Keratinocyte (primary cell): ENCODE measurements at regions not wholly inside any gene's neighbourhood (a gene's known extent, or its start where the extent isn't known, plus 50 kb on each side); places are given as distances from the start of the nearest gene placed in this dataset.

ENCODE experiments used
- DNase-seq: peaks from one replicate; pipeline ENCODE4 v3.0.0-alpha.2; 2011; ENCODE audit warnings: low read depth, missing footprints, low spot score
- FAIRE-seq: peaks from 2 replicates; lab custom pipeline; 2011; peaks lifted over from hg19 to GRCh38; lab: Jason Lieb, UNC
- H2AFZ ChIP-seq: 2 replicates; pipeline ENCODE4 v1.6.0; 2012; ENCODE audit warnings: low read length, control low read depth, inconsistent platforms; ENCODE audit not compliant: control insufficient read depth
- H3K27ac ChIP-seq: 2 replicates; pipeline ENCODE4 v1.5.1; 2011; ENCODE audit warnings: low read length; ENCODE audit not compliant: control insufficient read depth, insufficient read depth
- H3K27me3 ChIP-seq: 3 replicates; pipeline ENCODE4 v1.6.0; 2011; ENCODE audit warnings: low read length; ENCODE audit not compliant: control insufficient read depth, insufficient read depth; ENCODE audit errors: extremely low read depth
- H3K36me3 ChIP-seq, 2 experiments: 2 replicates in 1 of 2; 3 replicates in 1 of 2; pipeline ENCODE4 v1.5.1; 2011; ENCODE audit warnings: low read length in 2 of 2, mild to moderate bottlenecking in 1 of 2; ENCODE audit not compliant: control insufficient read depth in 2 of 2, insufficient read depth in 2 of 2; ENCODE audit errors: extremely low read depth in 1 of 2
- H3K4me1 ChIP-seq: 3 replicates; pipeline ENCODE4 v1.5.1; 2011; ENCODE audit warnings: low read length; ENCODE audit not compliant: control insufficient read depth, insufficient read depth; ENCODE audit errors: extremely low read depth
- H3K4me2 ChIP-seq: 3 replicates; pipeline ENCODE4 v1.6.0; 2011; ENCODE audit warnings: low read depth, low read length; ENCODE audit not compliant: control insufficient read depth, insufficient read depth; ENCODE audit errors: extremely low read depth
- H3K4me3 ChIP-seq, 3 experiments: fragments of 200-600 bp in 1 of 3; sonication (generic) in 1 of 3; 2 replicates in 2 of 3; 3 replicates in 1 of 3; pipeline ENCODE4 v1.5.1; 2011 to 2016; ENCODE audit warnings: low read length in 3 of 3, mild to moderate bottlenecking in 3 of 3, control low read depth in 2 of 3, inconsistent platforms in 1 of 3, low read depth in 1 of 3, mixed read lengths in 1 of 3, mixed run types in 1 of 3, moderate library complexity in 1 of 3; ENCODE audit not compliant: control insufficient read depth in 2 of 3, insufficient read depth in 2 of 3; ENCODE audit errors: extremely low read depth in 1 of 3
- H3K79me2 ChIP-seq: 2 replicates; pipeline ENCODE4 v1.6.0; 2012; ENCODE audit warnings: low read length; ENCODE audit not compliant: control insufficient read depth, insufficient read depth
- H3K9ac ChIP-seq: 3 replicates; pipeline ENCODE4 v1.6.0; 2011; ENCODE audit warnings: low read length; ENCODE audit not compliant: control insufficient read depth, insufficient read depth; ENCODE audit errors: extremely low read depth
- H3K9me1 ChIP-seq: 3 replicates; pipeline ENCODE4 v1.6.0; 2011; ENCODE audit warnings: low read length; ENCODE audit not compliant: control insufficient read depth, insufficient read depth; ENCODE audit errors: extremely low read depth
- H3K9me3 ChIP-seq: 2 replicates; pipeline ENCODE4 v1.5.1; 2012; ENCODE audit warnings: low read depth, low read length; ENCODE audit not compliant: control insufficient read depth
- H4K20me1 ChIP-seq: 3 replicates; pipeline ENCODE4 v1.6.0; 2011; ENCODE audit warnings: low read length; ENCODE audit not compliant: control insufficient read depth, insufficient read depth; ENCODE audit errors: extremely low read depth
- EZH2 ChIP-seq: IDR thresholded peaks from one replicate; pipeline ENCODE4 v1.6.1; 2012; ENCODE audit warnings: inconsistent platforms, mild to moderate bottlenecking, low read length, moderate library complexity
- dilution Hi-C: fragments of 300-500 bp; cut with MboI; formaldehyde crosslinking; loops from one replicate; pipeline ENCODE4 v1.7.0; 2020; ENCODE audit warnings: low sequenced_read_pairs; ENCODE audit not compliant: extremely low pct_ligation_motif_present
- TF ChIP-seq, protein P1 (sequence below), 3 experiments: IDR thresholded peaks in 1 of 3; conservative IDR thresholded peaks in 1 of 3; optimal IDR thresholded peaks in 1 of 3; 2 replicates in 2 of 3; 3 replicates in 1 of 3; pipeline versions ENCODE3 to v1.5.1; 2011; ENCODE audit warnings: low read length in 3 of 3, mild to moderate bottlenecking in 3 of 3, moderate library complexity in 2 of 3, control low read depth in 1 of 3, inconsistent platforms in 1 of 3; ENCODE audit not compliant: insufficient read depth in 2 of 3; ENCODE audit errors: extremely low read depth in 1 of 3

DNA sequence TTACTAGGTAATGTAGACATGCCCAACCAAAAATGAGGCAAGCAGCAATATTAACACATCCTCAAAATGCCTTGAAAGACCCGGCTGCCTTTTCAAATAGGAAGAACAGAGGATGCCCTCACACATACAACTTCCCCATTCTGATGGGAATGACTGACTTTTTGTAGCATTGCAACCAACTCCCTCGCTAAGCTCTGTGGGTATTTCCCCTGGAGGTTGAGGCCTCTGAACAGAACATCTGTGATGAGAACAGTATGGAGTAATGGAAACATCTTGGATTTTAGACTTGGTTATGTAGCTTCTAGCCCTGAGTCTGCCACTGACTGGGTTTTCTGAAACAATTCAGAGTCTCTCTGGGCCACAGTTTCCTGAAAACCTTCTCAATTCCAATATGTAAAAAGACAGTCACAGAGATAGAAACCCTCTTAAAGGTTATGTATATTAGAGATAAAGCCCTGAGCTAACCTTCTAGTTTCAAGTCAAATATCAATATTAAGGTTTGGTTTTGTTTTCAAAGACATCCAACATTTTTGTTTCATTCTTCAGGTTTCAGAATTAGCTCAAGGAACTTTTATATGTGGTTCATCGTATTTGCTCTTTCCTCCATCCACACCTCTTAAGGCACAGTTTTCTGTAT, 311.5 kb downstream of the SETD4 start:
- Histone ChIP-seq H3K4me2 (no peak overlapping the region), H3K4me3 (no peak overlapping the region), H3K79me2 (no peaks in the 10 kb centered on the region), H3K9me3 (peaks cover 1% of the 10 kb centered on the region), H3K9ac (no peak overlapping the region), H3K27ac (no peak overlapping the region), H2AFZ (no peak overlapping the region), H4K20me1 (no peaks in the 10 kb centered on the region), H3K36me3 (no peaks in the 10 kb centered on the region), H3K9me1 (no peaks in the 10 kb centered on the region), H3K27me3 (no peaks in the 10 kb centered on the region), H3K4me1 (peaks cover 19% of the 10 kb centered on the region)
- TF ChIP-seq, protein P1, sequence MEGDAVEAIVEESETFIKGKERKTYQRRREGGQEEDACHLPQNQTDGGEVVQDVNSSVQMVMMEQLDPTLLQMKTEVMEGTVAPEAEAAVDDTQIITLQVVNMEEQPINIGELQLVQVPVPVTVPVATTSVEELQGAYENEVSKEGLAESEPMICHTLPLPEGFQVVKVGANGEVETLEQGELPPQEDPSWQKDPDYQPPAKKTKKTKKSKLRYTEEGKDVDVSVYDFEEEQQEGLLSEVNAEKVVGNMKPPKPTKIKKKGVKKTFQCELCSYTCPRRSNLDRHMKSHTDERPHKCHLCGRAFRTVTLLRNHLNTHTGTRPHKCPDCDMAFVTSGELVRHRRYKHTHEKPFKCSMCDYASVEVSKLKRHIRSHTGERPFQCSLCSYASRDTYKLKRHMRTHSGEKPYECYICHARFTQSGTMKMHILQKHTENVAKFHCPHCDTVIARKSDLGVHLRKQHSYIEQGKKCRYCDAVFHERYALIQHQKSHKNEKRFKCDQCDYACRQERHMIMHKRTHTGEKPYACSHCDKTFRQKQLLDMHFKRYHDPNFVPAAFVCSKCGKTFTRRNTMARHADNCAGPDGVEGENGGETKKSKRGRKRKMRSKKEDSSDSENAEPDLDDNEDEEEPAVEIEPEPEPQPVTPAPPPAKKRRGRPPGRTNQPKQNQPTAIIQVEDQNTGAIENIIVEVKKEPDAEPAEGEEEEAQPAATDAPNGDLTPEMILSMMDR (optimal IDR thresholded peaks at IDR 0.05 in 1 of 3, IDR thresholded peaks at IDR 0.05 in 1 of 3, conservative IDR thresholded peaks at IDR 0.05 in 1 of 3; ENCODE audit: extremely low read depth in 1 of 3, insufficient read depth in 2 of 3, low read length in 3 of 3), result no peak
- no peak for TF ChIP-seq EZH2
- no peak for FAIRE-seq
- no peak for DNase-seq
- dilution Hi-C loops, result no loop called here

DNA sequence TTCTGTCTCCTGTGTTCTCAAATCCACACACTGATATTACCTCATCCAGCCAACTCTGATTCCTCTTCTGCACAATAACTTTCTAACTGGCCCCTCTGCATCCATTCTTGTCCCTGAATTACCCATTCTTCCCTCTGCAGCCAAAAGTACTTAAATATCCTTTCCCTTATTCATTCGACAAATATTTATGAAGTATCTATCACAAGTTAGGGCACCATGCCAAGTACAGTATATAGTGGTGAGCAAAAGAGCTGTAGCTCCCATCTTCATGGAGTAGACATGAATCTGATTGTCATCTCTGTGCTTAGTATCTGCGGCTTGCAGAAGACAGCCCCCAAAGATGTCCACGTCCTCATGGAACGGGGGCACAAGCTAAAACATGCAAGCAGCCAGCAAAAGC, 316.8 kb downstream of the SETD4 start:
- Histone ChIP-seq H3K4me1 (peaks cover 34% of the 10 kb centered on the region), H3K9me3 (no peaks in the 10 kb centered on the region), H3K4me2 (no peak overlapping the region), H3K36me3 (no peaks in the 10 kb centered on the region), H3K9ac (no peak overlapping the region), H3K79me2 (no peaks in the 10 kb centered on the region), H3K27me3 (no peaks in the 10 kb centered on the region), H3K27ac (no peak overlapping the region), H2AFZ (no peak overlapping the region), H3K9me1 (no peaks in the 10 kb centered on the region), H3K4me3 (no peak overlapping the region), H4K20me1 (no peaks in the 10 kb centered on the region)
- no peak for TF ChIP-seq EZH2
- TF ChIP-seq, protein P1 (optimal IDR thresholded peaks at IDR 0.05 in 1 of 3, IDR thresholded peaks at IDR 0.05 in 1 of 3, conservative IDR thresholded peaks at IDR 0.05 in 1 of 3; ENCODE audit: extremely low read depth in 1 of 3, insufficient read depth in 2 of 3, low read length in 3 of 3), result no peak
- dilution Hi-C loops, result no loop called here
- DNase-seq, result no peak
- peak; percentile 26 for FAIRE-seq
